ENCODE measurements at regions not wholly inside any gene's neighbourhood (a gene's known extent, or its start where the extent isn't known, plus 50 kb on each side); places are given as distances from the start of the nearest gene placed in this dataset.

GRCh38 chr5:68754536-68754935 lies 339.3 kb upstream of the SLC30A5 start (continued):
- TF ChIP-seq, protein P1, sequence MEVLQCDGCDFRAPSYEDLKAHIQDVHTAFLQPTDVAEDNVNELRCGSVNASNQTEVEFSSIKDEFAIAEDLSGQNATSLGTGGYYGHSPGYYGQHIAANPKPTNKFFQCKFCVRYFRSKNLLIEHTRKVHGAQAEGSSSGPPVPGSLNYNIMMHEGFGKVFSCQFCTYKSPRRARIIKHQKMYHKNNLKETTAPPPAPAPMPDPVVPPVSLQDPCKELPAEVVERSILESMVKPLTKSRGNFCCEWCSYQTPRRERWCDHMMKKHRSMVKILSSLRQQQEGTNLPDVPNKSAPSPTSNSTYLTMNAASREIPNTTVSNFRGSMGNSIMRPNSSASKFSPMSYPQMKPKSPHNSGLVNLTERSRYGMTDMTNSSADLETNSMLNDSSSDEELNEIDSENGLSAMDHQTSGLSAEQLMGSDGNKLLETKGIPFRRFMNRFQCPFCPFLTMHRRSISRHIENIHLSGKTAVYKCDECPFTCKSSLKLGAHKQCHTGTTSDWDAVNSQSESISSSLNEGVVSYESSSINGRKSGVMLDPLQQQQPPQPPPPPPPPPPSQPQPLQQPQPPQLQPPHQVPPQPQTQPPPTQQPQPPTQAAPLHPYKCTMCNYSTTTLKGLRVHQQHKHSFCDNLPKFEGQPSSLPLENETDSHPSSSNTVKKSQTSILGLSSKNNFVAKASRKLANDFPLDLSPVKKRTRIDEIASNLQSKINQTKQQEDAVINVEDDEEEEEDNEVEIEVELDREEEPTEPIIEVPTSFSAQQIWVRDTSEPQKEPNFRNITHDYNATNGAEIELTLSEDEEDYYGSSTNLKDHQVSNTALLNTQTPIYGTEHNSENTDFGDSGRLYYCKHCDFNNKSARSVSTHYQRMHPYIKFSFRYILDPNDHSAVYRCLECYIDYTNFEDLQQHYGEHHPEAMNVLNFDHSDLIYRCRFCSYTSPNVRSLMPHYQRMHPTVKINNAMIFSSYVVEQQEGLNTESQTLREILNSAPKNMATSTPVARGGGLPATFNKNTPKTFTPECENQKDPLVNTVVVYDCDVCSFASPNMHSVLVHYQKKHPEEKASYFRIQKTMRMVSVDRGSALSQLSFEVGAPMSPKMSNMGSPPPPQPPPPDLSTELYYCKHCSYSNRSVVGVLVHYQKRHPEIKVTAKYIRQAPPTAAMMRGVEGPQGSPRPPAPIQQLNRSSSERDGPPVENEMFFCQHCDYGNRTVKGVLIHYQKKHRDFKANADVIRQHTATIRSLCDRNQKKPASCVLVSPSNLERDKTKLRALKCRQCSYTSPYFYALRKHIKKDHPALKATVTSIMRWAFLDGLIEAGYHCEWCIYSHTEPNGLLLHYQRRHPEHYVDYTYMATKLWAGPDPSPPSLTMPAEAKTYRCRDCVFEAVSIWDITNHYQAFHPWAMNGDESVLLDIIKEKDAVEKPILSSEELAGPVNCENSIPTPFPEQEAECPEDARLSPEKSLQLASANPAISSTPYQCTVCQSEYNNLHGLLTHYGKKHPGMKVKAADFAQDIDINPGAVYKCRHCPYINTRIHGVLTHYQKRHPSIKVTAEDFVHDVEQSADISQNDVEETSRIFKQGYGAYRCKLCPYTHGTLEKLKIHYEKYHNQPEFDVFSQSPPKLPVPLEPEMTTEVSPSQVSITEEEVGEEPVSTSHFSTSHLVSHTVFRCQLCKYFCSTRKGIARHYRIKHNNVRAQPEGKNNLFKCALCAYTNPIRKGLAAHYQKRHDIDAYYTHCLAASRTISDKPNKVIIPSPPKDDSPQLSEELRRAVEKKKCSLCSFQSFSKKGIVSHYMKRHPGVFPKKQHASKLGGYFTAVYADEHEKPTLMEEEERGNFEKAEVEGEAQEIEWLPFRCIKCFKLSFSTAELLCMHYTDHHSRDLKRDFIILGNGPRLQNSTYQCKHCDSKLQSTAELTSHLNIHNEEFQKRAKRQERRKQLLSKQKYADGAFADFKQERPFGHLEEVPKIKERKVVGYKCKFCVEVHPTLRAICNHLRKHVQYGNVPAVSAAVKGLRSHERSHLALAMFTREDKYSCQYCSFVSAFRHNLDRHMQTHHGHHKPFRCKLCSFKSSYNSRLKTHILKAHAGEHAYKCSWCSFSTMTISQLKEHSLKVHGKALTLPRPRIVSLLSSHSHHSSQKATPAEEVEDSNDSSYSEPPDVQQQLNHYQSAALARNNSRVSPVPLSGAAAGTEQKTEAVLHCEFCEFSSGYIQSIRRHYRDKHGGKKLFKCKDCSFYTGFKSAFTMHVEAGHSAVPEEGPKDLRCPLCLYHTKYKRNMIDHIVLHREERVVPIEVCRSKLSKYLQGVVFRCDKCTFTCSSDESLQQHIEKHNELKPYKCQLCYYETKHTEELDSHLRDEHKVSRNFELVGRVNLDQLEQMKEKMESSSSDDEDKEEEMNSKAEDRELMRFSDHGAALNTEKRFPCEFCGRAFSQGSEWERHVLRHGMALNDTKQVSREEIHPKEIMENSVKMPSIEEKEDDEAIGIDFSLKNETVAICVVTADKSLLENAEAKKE (CRISPR knock-in tag; IDR thresholded peaks at IDR 0.05): no peak
- no peak for TF ChIP-seq JUNB (IDR thresholded peaks at IDR 0.05; ENCODE audit: unreplicated experiment)

DNA sequence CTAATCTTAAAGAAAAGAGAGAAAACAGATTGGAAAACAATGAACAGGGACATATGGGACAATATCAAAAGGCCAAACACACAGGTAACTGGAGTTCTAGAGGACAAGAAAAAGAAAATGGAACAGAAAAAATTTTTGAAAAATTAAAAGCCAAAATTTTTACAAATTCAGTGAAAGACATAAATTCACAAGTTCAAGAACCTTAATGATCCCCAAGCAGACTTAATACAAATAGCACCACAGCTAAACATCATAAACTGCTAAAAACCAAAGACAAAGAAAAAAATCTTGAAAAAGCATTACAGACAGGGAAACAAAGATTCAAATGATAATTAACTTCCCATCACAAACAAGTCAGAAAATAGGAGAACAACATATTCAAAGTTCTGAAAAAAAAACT lies 338.5 kb upstream of the SLC30A5 start:
- H3K36me3 ChIP-seq (ENCODE audit: insufficient read depth): no peaks in the 10 kb centered on the region
- no peak overlapping the region for H3K27ac ChIP-seq (ENCODE audit: low read depth)
- no peak overlapping the region for H3K4me3 Mint-ChIP-seq
- H3K4me1 ChIP-seq (ENCODE audit: insufficient read depth): 0 out of 2 replicates have a peak, but pooled peaks cover 3% of the 10 kb centered on the region
- ATAC-seq (no peak), DNase-seq (ENCODE audit: low spot score) (no peak)
- peaks cover 3% of the 10 kb centered on the region for H3K27me3 Mint-ChIP-seq (ENCODE audit: insufficient read depth, low read depth, poor library complexity)
- 0 out of 2 replicates have a peak overlapping the region, but pooled peaks have one; percentile 54 for H3K27ac Mint-ChIP-seq
- H3F3A ChIP-seq (replicated peaks; ENCODE audit: low read depth): no peaks in the 10 kb centered on the region
- no peaks in the 10 kb centered on the region for H3K36me3 Mint-ChIP-seq (ENCODE audit: low read depth)
- no peaks in the 10 kb centered on the region for H3K9me3 Mint-ChIP-seq
- H2AFZ ChIP-seq: no peak overlapping the region
- H3K4me1 Mint-ChIP-seq: peaks cover 7% of the 10 kb centered on the region; the same call in 2 of the 3 replicates
- H3K9me2 ChIP-seq (ENCODE audit: insufficient read depth): no peaks in the 10 kb centered on the region; the same call in 1 of the 2 replicates
- no peaks in the 10 kb centered on the region for H3K79me2 ChIP-seq (replicated peaks; ENCODE audit: insufficient read depth)
- no peak overlapping the region for H3K4me2 ChIP-seq
- no peak overlapping the region for H3K4me3 ChIP-seq
- H3K27me3 ChIP-seq (ENCODE audit: insufficient read depth): no peaks in the 10 kb centered on the region
- no peaks in the 10 kb centered on the region for H4K20me1 ChIP-seq (replicated peaks; ENCODE audit: insufficient read depth)
- TF ChIP-seq, protein P2, sequence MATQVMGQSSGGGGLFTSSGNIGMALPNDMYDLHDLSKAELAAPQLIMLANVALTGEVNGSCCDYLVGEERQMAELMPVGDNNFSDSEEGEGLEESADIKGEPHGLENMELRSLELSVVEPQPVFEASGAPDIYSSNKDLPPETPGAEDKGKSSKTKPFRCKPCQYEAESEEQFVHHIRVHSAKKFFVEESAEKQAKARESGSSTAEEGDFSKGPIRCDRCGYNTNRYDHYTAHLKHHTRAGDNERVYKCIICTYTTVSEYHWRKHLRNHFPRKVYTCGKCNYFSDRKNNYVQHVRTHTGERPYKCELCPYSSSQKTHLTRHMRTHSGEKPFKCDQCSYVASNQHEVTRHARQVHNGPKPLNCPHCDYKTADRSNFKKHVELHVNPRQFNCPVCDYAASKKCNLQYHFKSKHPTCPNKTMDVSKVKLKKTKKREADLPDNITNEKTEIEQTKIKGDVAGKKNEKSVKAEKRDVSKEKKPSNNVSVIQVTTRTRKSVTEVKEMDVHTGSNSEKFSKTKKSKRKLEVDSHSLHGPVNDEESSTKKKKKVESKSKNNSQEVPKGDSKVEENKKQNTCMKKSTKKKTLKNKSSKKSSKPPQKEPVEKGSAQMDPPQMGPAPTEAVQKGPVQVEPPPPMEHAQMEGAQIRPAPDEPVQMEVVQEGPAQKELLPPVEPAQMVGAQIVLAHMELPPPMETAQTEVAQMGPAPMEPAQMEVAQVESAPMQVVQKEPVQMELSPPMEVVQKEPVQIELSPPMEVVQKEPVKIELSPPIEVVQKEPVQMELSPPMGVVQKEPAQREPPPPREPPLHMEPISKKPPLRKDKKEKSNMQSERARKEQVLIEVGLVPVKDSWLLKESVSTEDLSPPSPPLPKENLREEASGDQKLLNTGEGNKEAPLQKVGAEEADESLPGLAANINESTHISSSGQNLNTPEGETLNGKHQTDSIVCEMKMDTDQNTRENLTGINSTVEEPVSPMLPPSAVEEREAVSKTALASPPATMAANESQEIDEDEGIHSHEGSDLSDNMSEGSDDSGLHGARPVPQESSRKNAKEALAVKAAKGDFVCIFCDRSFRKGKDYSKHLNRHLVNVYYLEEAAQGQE (IDR thresholded peaks at IDR 0.05; ENCODE audit: unreplicated experiment): no peak
- TF ChIP-seq NANOG (IDR thresholded peaks at IDR 0.05; ENCODE audit: borderline replicate concordance): no peak
- TF ChIP-seq, protein P1 (CRISPR knock-in tag; IDR thresholded peaks at IDR 0.05): no peak

Measured in GM23338 (cell line).